ENCODE measurements at regions not wholly inside any gene's neighbourhood (a gene's known extent, or its start where the extent isn't known, plus 50 kb on each side); places are given as distances from the start of the nearest gene placed in this dataset.

DNA sequence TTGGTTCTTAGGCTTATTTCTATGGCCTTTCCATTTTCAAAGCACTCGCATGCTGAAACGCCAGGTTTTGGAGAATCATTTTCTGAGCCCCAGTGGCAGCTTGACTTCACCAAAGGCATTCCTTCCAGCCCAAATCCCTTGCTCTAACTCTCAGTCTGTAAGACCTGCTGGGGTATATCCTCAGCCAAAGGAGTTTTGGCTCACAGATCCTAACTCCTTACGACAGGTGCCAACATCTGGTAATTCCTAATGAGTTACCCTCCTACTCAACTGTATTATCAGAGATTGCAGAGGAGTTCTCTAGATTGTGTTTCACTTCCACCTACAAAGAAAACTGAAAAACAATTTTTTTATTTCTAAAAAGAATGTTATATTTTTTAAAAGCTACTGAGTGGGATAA lies 79.0 kb upstream of the RAB27B start:
- no peaks in the 10 kb centered on the region for H3K36me3 ChIP-seq (ENCODE audit: control insufficient read depth in 1 of 2, insufficient read depth in 2 of 2, low read length in 2 of 2)
- H3K4me3 ChIP-seq (replicated peaks in 1 of 2; ENCODE audit: low read depth in 1 of 2, low read length in 2 of 2): no peak overlapping the region
- no peak overlapping the region for H2AFZ ChIP-seq (ENCODE audit: low read depth, low read length, poor library complexity, severe bottlenecking)
- H3K27me3 ChIP-seq (ENCODE audit: insufficient read depth, low read length): no peaks in the 10 kb centered on the region
- no peaks in the 10 kb centered on the region for H3K4me1 ChIP-seq (ENCODE audit: control insufficient read depth in 1 of 2, insufficient read depth in 2 of 2, low read length in 2 of 2)
- H3K79me2 ChIP-seq (ENCODE audit: insufficient read depth, low read length): no peaks in the 10 kb centered on the region
- intact Hi-C loops (cut with micrococcal nuclease): no loop called here
- H3K9me3 ChIP-seq (ENCODE audit: control insufficient read depth in 1 of 2, insufficient read depth in 1 of 2, low read depth in 1 of 2, low read length in 2 of 2): no peaks in the 10 kb centered on the region
- no peaks in the 10 kb centered on the region for H3K9me2 ChIP-seq (ENCODE audit: insufficient read depth)
- RAD21 ChIA-PET (ENCODE audit: low non-redundant PET in 1 of 2, low total read pairs in 2 of 2, uncharacterized antibody in 2 of 2, unreplicated experiment in 2 of 2): no interaction called here
- POLR2A ChIA-PET: no interaction called here
- no peaks in the 10 kb centered on the region for H4K20me1 ChIP-seq (ENCODE audit: insufficient read depth)
- ATAC-seq (no peak), DNase-seq (ENCODE audit: low read depth, low spot score) (no peak)
- TF ChIP-seq EZH2phosphoT487 (IDR thresholded peaks at IDR 0.05; ENCODE audit: borderline replicate concordance) (no peak), SRF (IDR thresholded peaks at IDR 0.05; ENCODE audit: low read depth) (no peak)
- H3K4me2 ChIP-seq (ENCODE audit: low read length): no peak overlapping the region
- CTCF ChIA-PET: no interaction called here
- BruUV-seq (replicated peaks): no TSS peak
- H3K27ac ChIP-seq (ENCODE audit: low read depth, low read length): no peak overlapping the region
- H3K9ac ChIP-seq (ENCODE audit: low read length): no peak overlapping the region

DNA sequence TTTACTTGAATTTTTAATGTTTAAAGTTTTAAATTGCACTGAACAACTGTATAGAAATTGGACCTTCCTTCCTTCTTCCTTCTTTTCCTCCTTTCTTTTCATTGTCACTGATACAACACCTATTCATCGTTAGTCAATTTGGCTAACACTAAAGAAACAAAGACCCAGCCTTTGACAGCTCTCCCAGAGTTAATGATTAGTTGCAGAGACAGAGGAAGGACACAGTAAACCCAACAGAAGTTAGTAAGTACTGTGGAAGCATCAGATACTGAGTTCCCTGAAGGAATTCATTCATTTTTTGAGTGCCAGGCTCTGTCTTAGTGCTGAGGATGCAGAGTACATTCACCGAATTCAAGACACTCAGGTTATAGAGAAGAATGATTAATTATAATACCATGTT lies 77.9 kb upstream of the RAB27B start:
- H3K4me2 ChIP-seq (ENCODE audit: low read length): no peak overlapping the region
- POLR2A ChIA-PET: no interaction called here
- RAD21 ChIA-PET (ENCODE audit: low non-redundant PET in 1 of 2, low total read pairs in 2 of 2, uncharacterized antibody in 2 of 2, unreplicated experiment in 2 of 2): no interaction called here

More for the DNA sequence above, 77.9 kb upstream of the RAB27B start:
- H3K36me3 ChIP-seq (ENCODE audit: control insufficient read depth in 1 of 2, insufficient read depth in 2 of 2, low read length in 2 of 2): no peaks in the 10 kb centered on the region
- H3K4me1 ChIP-seq (ENCODE audit: control insufficient read depth in 1 of 2, insufficient read depth in 2 of 2, low read length in 2 of 2): no peaks in the 10 kb centered on the region
- no peaks in the 10 kb centered on the region for H3K9me3 ChIP-seq (ENCODE audit: control insufficient read depth in 1 of 2, insufficient read depth in 1 of 2, low read depth in 1 of 2, low read length in 2 of 2)
- no peaks in the 10 kb centered on the region for H3K79me2 ChIP-seq (ENCODE audit: insufficient read depth, low read length)
- no TSS peak for BruUV-seq (replicated peaks)
- no peak for ATAC-seq
- H2AFZ ChIP-seq (ENCODE audit: low read depth, low read length, poor library complexity, severe bottlenecking): no peak overlapping the region
- no peaks in the 10 kb centered on the region for H3K27me3 ChIP-seq (ENCODE audit: insufficient read depth, low read length)
- no peak overlapping the region for H3K27ac ChIP-seq (ENCODE audit: low read depth, low read length)
- CTCF ChIA-PET: no interaction called here
- TF ChIP-seq ZNF274 (IDR thresholded peaks at IDR 0.05; ENCODE audit: low read depth, low read length) (no peak), SRF (IDR thresholded peaks at IDR 0.05; ENCODE audit: low read depth) (no peak), EZH2phosphoT487 (IDR thresholded peaks at IDR 0.05; ENCODE audit: borderline replicate concordance) (no peak), RAD21 (IDR thresholded peaks at IDR 0.05; ENCODE audit: low read depth) (no peak), CBX3 (IDR thresholded peaks at IDR 0.05; ENCODE audit: low read depth) (no peak), TCF7L2 (IDR thresholded peaks at IDR 0.05; ENCODE audit: borderline replicate concordance, extremely low read depth, insufficient read depth, insufficient read length) (no peak), EGR1 (IDR thresholded peaks at IDR 0.05; ENCODE audit: low read depth) (no peak), SP1 (IDR thresholded peaks at IDR 0.05; ENCODE audit: low read depth) (no peak), ELF1 (IDR thresholded peaks at IDR 0.05; ENCODE audit: borderline replicate concordance, low read depth) (no peak), JUND (IDR thresholded peaks at IDR 0.05) (no peak)
- TF ChIP-seq, protein P1, sequence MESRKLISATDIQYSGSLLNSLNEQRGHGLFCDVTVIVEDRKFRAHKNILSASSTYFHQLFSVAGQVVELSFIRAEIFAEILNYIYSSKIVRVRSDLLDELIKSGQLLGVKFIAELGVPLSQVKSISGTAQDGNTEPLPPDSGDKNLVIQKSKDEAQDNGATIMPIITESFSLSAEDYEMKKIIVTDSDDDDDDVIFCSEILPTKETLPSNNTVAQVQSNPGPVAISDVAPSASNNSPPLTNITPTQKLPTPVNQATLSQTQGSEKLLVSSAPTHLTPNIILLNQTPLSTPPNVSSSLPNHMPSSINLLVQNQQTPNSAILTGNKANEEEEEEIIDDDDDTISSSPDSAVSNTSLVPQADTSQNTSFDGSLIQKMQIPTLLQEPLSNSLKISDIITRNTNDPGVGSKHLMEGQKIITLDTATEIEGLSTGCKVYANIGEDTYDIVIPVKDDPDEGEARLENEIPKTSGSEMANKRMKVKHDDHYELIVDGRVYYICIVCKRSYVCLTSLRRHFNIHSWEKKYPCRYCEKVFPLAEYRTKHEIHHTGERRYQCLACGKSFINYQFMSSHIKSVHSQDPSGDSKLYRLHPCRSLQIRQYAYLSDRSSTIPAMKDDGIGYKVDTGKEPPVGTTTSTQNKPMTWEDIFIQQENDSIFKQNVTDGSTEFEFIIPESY (IDR thresholded peaks at IDR 0.05; ENCODE audit: extremely low read depth, insufficient replicate concordance, low read length): no peak
- TF ChIP-seq, protein P2, sequence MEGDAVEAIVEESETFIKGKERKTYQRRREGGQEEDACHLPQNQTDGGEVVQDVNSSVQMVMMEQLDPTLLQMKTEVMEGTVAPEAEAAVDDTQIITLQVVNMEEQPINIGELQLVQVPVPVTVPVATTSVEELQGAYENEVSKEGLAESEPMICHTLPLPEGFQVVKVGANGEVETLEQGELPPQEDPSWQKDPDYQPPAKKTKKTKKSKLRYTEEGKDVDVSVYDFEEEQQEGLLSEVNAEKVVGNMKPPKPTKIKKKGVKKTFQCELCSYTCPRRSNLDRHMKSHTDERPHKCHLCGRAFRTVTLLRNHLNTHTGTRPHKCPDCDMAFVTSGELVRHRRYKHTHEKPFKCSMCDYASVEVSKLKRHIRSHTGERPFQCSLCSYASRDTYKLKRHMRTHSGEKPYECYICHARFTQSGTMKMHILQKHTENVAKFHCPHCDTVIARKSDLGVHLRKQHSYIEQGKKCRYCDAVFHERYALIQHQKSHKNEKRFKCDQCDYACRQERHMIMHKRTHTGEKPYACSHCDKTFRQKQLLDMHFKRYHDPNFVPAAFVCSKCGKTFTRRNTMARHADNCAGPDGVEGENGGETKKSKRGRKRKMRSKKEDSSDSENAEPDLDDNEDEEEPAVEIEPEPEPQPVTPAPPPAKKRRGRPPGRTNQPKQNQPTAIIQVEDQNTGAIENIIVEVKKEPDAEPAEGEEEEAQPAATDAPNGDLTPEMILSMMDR (IDR thresholded peaks at IDR 0.05 in 2 of 3, conservative IDR thresholded peaks at IDR 0.05 in 1 of 3; ENCODE audit: borderline replicate concordance in 1 of 3, insufficient read depth in 1 of 3, low read depth in 2 of 3, low read length in 2 of 3): no peak
- DNase-seq (ENCODE audit: low read depth, low spot score): no peak
- no peak overlapping the region for H3K9ac ChIP-seq (ENCODE audit: low read length)
- no peaks in the 10 kb centered on the region for H3K9me2 ChIP-seq (ENCODE audit: insufficient read depth)
- intact Hi-C loops (cut with micrococcal nuclease): no loop called here
- no peaks in the 10 kb centered on the region for H4K20me1 ChIP-seq (ENCODE audit: insufficient read depth)
- no peak overlapping the region for H3K4me3 ChIP-seq (replicated peaks in 1 of 2; ENCODE audit: low read depth in 1 of 2, low read length in 2 of 2)

Measured in HCT116 (cell line).